Right lobe of liver (tissue), 4 donors: ENCODE measurements at regions not wholly inside any gene's neighbourhood (a gene's known extent, or its start where the extent isn't known, plus 50 kb on each side); places are given as distances from the start of the nearest gene placed in this dataset.

Experiments used
- POLR2A ChIP-seq: fragments of 450-650 bp; IDR thresholded peaks from one replicate; pipeline ENCODE4 v1.6.1; 2017; ENCODE audit warnings: antibody characterized with exemption, mild to moderate bottlenecking
- TF ChIP-seq, protein P1 (sequence below), 4 donors: fragments of 200-600 bp in 3 of 4; fragments of 450-650 bp in 1 of 4; IDR thresholded peaks; one replicate each; pipeline versions ENCODE4 v1.5.1 to v1.8.0; 2016 to 2022; ENCODE audit warnings: antibody characterized with exemption in 4 of 4, mild to moderate bottlenecking in 2 of 4
- donor health status: DM: no; HTN: no; CAD: no.
- donor health status: DM: no; HTN: no; CAD: no.
- donor health status: DM: no; HTN: yes; CAD: no.

DNA sequence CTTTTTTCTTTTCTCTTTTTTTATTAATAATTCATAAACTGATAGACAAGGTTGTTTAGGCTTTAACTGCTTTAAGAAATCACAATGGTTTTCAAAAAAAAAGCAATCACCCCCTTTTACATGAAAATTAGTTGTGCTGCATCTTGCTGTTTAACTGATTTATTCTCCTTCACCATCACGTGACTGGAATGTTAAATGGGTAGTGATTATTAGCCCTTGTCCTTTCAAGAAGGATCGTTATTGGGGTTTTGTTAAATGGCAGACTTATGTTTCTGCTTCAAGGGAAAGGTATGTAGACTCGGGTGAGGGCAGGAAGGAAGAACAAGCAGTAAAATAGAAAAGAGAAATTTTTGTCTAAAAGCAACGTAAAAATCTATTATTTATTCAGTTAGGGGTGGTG lies 175.6 kb upstream of the TLE4 start:
- TF ChIP-seq, protein P1, sequence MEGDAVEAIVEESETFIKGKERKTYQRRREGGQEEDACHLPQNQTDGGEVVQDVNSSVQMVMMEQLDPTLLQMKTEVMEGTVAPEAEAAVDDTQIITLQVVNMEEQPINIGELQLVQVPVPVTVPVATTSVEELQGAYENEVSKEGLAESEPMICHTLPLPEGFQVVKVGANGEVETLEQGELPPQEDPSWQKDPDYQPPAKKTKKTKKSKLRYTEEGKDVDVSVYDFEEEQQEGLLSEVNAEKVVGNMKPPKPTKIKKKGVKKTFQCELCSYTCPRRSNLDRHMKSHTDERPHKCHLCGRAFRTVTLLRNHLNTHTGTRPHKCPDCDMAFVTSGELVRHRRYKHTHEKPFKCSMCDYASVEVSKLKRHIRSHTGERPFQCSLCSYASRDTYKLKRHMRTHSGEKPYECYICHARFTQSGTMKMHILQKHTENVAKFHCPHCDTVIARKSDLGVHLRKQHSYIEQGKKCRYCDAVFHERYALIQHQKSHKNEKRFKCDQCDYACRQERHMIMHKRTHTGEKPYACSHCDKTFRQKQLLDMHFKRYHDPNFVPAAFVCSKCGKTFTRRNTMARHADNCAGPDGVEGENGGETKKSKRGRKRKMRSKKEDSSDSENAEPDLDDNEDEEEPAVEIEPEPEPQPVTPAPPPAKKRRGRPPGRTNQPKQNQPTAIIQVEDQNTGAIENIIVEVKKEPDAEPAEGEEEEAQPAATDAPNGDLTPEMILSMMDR (IDR thresholded peaks at IDR 0.05) = no peak
- TF ChIP-seq POLR2A = no peak
